ENCODE measurements at regions not wholly inside any gene's neighbourhood (a gene's known extent, or its start where the extent isn't known, plus 50 kb on each side); places are given as distances from the start of the nearest gene placed in this dataset.

DNA sequence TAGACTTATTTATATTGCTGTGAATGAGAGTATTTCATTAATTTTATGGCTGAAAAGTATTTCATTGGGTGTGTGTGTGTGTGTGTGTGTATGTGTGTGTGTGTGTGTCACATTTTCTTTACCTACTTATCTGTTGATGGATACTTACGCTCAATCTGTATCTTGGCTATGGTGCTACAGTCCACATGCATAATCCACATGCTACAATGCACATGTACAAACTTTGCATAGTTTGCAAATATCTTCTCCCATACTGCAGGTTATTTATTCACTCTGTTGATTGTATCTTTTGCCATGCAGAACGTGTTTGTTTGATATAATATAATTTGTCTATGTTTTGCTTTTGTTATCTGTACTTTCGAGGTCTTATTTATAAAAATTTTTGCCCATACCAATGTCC, 167.8 kb downstream of the RAB28 start:
- DNase-seq (ENCODE audit: low read depth in 4 of 4, low spot score in 1 of 4): no peak

- DNase-seq (ENCODE audit: low read depth in 4 of 4, low spot score in 1 of 4): no peak
Measured at GRCh38 chr4:13313856-13314255, 170.3 kb downstream of the RAB28 start.

DNA sequence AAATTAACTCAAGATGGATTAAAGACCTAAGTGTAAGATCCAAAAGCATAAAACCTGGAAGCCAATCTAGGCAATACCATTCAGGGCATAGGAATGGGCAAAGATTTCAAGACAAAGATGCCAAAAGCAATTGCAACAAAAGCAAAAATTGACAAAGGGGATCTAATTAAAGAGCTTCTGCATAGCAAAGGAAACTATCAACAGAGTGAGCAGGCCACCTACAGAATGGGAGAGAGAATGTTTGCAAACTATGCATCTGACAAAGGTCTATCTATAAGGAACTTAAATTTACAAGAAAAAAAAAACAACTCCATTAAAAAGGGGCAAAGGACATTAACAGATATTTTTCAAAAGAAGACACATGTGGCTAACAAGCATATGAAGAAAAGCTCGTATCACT, 171.9 kb downstream of the RAB28 start:
- no peak for DNase-seq (ENCODE audit: low read depth in 4 of 4, low spot score in 1 of 4)

GRCh38 chr4:13309751-13310150, 174.4 kb downstream of the RAB28 start:
- DNase-seq (ENCODE audit: low read depth in 4 of 4, low spot score in 1 of 4): no peak

- DNase-seq (ENCODE audit: low read depth in 4 of 4, low spot score in 1 of 4): no peak
Measured at GRCh38 chr4:13306356-13306755, 177.8 kb downstream of the RAB28 start.

DNA sequence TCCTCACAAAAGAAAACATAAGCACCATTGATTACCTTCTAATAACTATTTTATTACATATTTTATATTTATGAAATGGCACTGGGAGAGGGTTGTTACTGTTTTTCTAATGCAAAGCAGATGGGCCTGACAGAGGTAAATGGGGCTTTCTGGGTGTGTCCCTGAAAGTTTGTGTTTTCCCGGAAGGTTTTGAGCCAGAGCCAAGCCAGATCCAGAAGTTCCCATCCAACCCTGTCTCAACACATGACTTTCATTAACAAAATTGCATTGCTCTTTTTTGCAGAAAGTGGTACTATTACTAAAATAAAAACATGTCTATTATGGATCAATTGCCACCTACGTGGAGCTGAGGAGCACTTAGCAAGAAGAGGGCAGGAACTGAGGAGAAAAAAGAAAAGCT, 181.3 kb downstream of the RAB28 start:
- DNase-seq (ENCODE audit: low read depth in 4 of 4, low spot score in 1 of 4): no peak

DNA sequence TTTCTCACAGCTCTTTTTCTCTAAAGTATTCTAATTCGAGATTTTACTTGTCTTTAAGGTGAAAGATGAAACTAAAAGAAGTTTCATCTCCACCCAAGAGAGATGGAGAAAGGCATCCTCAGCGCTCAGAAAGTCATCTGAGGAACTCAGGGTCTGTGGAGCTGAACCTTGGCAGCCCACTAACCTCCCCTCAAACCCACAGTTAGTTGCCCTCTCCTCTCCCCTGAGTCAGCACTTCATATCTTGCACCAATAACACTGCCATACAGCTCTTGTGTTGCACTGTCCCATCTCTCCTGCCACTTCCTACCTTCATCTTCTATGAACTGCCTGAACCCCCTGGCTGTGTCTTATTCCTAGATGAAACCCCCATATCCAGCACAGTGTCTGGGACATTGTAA, 184.8 kb downstream of the RAB28 start:
- no peak for DNase-seq (ENCODE audit: low read depth in 4 of 4, low spot score in 1 of 4)

DNA sequence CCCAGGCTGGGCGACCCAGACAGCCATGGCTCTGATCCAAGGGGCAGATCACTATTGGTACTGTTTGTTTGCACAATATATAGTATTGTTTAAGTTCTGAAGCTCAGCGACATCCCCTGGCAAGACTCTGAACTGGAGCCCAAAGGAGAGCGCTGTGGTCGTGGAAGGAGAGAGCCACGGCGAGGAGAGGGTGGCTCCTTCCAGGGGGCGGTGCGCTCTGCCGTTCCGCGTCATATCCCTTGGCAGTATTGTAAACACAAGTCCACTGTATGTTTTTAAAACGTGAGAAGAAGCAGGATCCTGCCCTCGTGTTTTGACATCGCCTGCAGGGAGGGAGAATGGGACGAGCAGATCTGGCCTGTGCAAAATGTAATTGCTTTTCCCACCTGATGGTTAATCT, 185.5 kb downstream of the RAB28 start:
- no peak for DNase-seq (ENCODE audit: low read depth in 4 of 4, low spot score in 1 of 4)

GRCh38 chr4:13296986-13297385, 187.2 kb downstream of the RAB28 start:
- DNase-seq (ENCODE audit: low read depth in 4 of 4, low spot score in 1 of 4): no peak

GRCh38 chr4:13294961-13295605, 189.1 kb downstream of the RAB28 start:
- DNase-seq (ENCODE audit: low read depth in 4 of 4, low spot score in 1 of 4): no peak

DNA sequence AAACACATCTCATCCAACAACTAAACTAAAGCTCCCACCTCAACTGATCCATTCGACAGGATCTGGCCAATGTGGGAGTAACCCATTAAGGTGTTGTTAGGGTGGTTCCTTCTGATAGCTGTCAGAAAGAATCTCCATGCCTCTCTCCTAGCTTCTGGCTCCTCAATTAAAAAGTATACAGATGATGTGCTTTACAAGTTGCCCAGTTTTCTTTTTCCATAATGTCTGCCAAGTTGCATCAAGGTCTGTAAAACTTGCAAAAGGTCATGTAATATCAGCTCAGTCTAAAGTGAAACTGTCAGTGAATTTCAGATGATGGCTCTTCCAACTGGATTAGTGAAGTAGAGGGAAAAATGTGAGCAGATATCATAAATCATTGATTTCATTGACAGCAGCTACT, 191.8 kb downstream of the RAB28 start:
- no peak for DNase-seq (ENCODE audit: low read depth in 4 of 4, low spot score in 1 of 4)

DNA sequence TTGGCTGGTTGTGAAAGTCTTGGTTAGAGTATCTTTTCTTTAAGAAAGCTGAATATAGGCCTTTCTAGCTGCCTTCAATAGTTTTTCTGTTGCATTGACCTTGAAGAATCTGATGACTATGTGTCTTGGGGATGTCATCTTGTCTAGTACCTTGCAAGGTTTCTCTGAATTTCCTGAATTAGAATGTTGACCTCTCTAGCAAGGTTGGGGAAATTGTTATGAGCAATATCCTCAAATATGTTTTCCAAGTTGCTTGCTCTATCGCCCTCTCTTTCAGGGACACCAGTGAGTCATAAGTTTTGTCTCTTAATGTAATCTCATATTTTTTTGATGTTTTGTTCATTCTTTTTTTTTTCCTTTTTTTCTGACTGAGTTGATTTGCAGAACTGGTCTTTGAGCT, 194.7 kb downstream of the RAB28 start:
- DNase-seq (ENCODE audit: low read depth in 4 of 4, low spot score in 1 of 4): no peak

- DNase-seq (ENCODE audit: low read depth in 4 of 4, low spot score in 1 of 4): no peak
Measured at GRCh38 chr4:13285336-13285735, 198.8 kb downstream of the RAB28 start.

GRCh38 chr4:13284932-13285331, 199.2 kb downstream of the RAB28 start:
- no peak for DNase-seq (ENCODE audit: low read depth in 4 of 4, low spot score in 1 of 4)

GRCh38 chr4:13276357-13276756, 207.8 kb downstream of the RAB28 start:
- DNase-seq (ENCODE audit: low read depth in 4 of 4, low spot score in 1 of 4): no peak

GRCh38 chr4:13268703-13269102, 215.4 kb downstream of the RAB28 start:
- no peak for DNase-seq (ENCODE audit: low read depth in 4 of 4, low spot score in 1 of 4)

GRCh38 chr4:13268165-13268564, 216.0 kb downstream of the RAB28 start:
- DNase-seq (ENCODE audit: low read depth in 4 of 4, low spot score in 1 of 4): no peak

- DNase-seq (ENCODE audit: low read depth in 4 of 4, low spot score in 1 of 4): no peak
Measured at GRCh38 chr4:13267091-13267490, 217.0 kb downstream of the RAB28 start.

- no peak for DNase-seq (ENCODE audit: low read depth in 4 of 4, low spot score in 1 of 4)
Measured at GRCh38 chr4:13266687-13267086, 217.5 kb downstream of the RAB28 start.

- DNase-seq (ENCODE audit: low read depth in 4 of 4, low spot score in 1 of 4): no peak
Measured at GRCh38 chr4:13263967-13264525, 220.1 kb downstream of the RAB28 start.

- no peak for DNase-seq (ENCODE audit: low read depth in 4 of 4, low spot score in 1 of 4)
Measured at GRCh38 chr4:13262816-13263215, 221.3 kb downstream of the RAB28 start.

GRCh38 chr4:13261486-13262257, 222.5 kb downstream of the RAB28 start:
- DNase-seq (ENCODE audit: low read depth in 4 of 4, low spot score in 1 of 4): no peak

DNA sequence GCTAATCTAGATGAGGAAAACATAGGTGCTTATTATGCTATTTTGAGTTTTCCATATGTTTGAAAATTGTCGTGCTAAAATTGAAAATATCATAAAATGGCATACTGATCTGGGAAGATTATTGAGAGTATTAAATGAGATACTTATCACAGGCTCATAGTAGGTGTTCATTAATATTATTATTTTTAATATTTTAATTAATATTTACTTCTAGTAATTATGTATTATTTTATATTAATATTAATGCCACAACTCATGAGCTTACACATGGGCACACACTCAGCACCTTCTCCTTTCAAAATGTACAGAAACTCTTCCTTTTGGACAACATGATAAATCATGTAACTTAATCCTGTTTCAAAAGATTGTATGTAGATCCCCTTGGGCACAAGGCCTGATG, 223.6 kb downstream of the RAB28 start:
- DNase-seq (ENCODE audit: low read depth in 4 of 4, low spot score in 1 of 4): no peak
